K562 (cell line): ENCODE measurements at regions not wholly inside any gene's neighbourhood (a gene's known extent, or its start where the extent isn't known, plus 50 kb on each side); places are given as distances from the start of the nearest gene placed in this dataset.

Experiments
- ARHGAP35 ChIP-seq: fragments of 450-650 bp; IDR thresholded peaks from 2 replicates; pipeline ENCODE4 v1.6.1; 2018; ENCODE audit not compliant: partially characterized antibody
- CHCHD3 ChIP-seq: fragments of 250-450 bp; sonication (Bioruptor Pico); IDR thresholded peaks from 2 replicates; pipeline ENCODE4 v2.1.2; 2022; ENCODE audit warnings: mild to moderate bottlenecking
- CTCF ChIP-seq, 3 experiments: IDR thresholded peaks in 2 of 3; conservative IDR thresholded peaks in 1 of 3; 2 replicates each; pipeline ENCODE4 v1.5.1; 2011 to 2012; ENCODE audit warnings: low read length in 3 of 3, mild to moderate bottlenecking in 3 of 3, control low read depth in 2 of 3, improper control_type of control experiment in 1 of 3, inconsistent platforms in 1 of 3, low read depth in 1 of 3, mixed read lengths in 1 of 3, moderate library complexity in 1 of 3; ENCODE audit not compliant: insufficient read depth in 2 of 3
- EZH2 ChIP-seq: IDR thresholded peaks from 2 replicates; pipeline ENCODE4 v1.6.1; 2012; ENCODE audit warnings: low read depth, mild to moderate bottlenecking, inconsistent platforms, low read length, borderline replicate concordance
- MAFF ChIP-seq: IDR thresholded peaks from 2 replicates; pipeline ENCODE4 v1.6.1; 2012; ENCODE audit warnings: low read length, improper control_type of control experiment
- MYC ChIP-seq, 2 experiments: fragments of 250-450 bp in 1 of 2; sonication (Bioruptor Pico) in 1 of 2; IDR thresholded peaks; 2 replicates each; pipeline versions ENCODE4 v1.5.1 to v1.6.1; 2012 to 2021; ENCODE audit warnings: low read depth in 2 of 2, borderline replicate concordance in 1 of 2, improper control_type of control experiment in 1 of 2, low read length in 1 of 2, mild to moderate bottlenecking in 1 of 2, moderate library complexity in 1 of 2
- NFIC ChIP-seq: fragments of 450-650 bp; IDR thresholded peaks from 2 replicates; pipeline ENCODE4 v1.6.1; 2017; ENCODE audit warnings: mild to moderate bottlenecking, inconsistent platforms
- TAF9B ChIP-seq: fragments of 450-650 bp; IDR thresholded peaks from 2 replicates; pipeline ENCODE4 v1.6.1; 2018; ENCODE audit warnings: mild to moderate bottlenecking; ENCODE audit not compliant: partially characterized antibody

- TF ChIP-seq CTCF (IDR thresholded peaks at IDR 0.05 in 2 of 3, conservative IDR thresholded peaks at IDR 0.05 in 1 of 3; ENCODE audit: insufficient read depth in 2 of 3, low read depth in 1 of 3, low read length in 3 of 3) = no peak
- TF ChIP-seq TAF9B = no peak
- TF ChIP-seq MYC (IDR thresholded peaks at IDR 0.05; ENCODE audit: low read depth, low read length) = no peak
- no peak for TF ChIP-seq MYC (CRISPR knock-in tag; IDR thresholded peaks at IDR 0.05; ENCODE audit: borderline replicate concordance, low read depth)
- TF ChIP-seq ARHGAP35 = no peak
- no peak for TF ChIP-seq EZH2
- TF ChIP-seq CHCHD3 = no peak
- no peak for TF ChIP-seq NFIC
- no peak for TF ChIP-seq MAFF
Observed at GRCh38 chr3:181952221-181952620, 240.5 kb downstream of the SOX2 start.
